Myocyte (in vitro differentiated cells): ENCODE measurements at regions not wholly inside any gene's neighbourhood (a gene's known extent, or its start where the extent isn't known, plus 50 kb on each side); places are given as distances from the start of the nearest gene placed in this dataset.
"Not testable (repeated sequence)": the region's sequence is repeated elsewhere in the genome, so short reads cannot be mapped to it uniquely, and the experiment has no call there.

Source experiments
- DNase-seq: peaks from one replicate; pipeline ENCODE4 v3.0.0-alpha.2; 2012; ENCODE audit warnings: low read depth

DNA sequence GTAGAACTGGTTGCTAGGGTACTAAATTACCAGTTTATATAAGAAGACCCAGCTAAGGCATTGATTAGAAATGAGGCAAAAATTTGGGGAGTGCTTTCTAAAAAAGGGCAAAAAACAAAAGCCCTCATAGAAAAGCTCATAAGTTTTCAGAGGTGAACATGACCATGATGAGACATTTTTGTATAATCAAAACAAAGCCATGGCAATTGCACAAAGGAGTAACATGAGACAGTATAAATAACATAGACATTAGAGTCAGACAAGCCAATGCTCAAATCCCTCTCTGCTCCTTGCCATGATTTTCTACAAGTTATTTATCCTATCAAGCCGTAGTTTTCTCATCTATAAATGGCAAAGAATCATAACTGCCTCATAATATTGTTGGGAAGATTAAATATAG lies 112.2 kb upstream of the ADTRP start:
- DNase-seq: no peak

DNA sequence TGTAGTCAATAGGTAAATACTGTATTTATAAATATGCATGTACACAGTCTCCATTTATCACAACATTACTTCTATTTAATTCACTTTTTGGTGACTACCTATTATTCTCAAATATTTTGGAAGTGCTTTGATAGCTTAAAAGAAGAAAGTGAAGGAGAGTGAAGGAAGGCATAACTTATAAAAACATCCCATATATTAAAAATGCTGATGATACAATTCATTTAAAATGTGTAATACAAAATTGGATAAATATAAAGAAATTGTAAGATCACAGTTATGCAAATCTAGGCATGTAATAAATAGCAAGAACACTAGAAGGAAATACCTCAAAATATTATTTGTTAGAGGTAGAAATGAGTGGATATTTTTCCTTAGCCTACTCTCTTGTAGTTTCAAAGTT lies 111.6 kb upstream of the ADTRP start:
- no peak for DNase-seq

- DNase-seq: no peak
Observed at GRCh38 chr6:11889572-11889971, 111.0 kb upstream of the ADTRP start.

- DNase-seq: no peak
Observed at GRCh38 chr6:11888727-11889126, 110.1 kb upstream of the ADTRP start.

DNA sequence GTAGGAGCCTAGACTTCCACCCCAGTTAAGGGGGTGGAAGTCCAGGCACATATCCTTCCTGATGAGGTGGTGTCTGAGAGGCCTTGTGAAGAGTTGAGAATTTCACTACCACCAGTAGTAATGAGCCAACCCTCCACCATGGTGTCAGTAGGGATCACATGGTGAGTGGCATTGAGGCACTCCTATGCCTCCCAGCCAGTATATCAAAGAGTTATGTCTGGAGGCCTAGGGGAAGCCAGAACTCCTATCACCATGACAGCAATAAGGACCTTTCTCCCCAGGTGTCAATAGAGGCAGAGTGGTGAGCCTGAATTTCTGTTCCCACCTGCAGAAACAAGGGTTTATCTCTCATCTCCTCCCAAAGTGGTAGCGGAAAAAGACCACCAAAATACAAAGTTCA lies 106.6 kb upstream of the ADTRP start:
- DNase-seq: no peak

- DNase-seq: not testable (repeated sequence)
Observed at GRCh38 chr6:11883471-11883870, 104.9 kb upstream of the ADTRP start.

GRCh38 chr6:11880156-11880555 lies 101.6 kb upstream of the ADTRP start:
- not testable (repeated sequence) for DNase-seq

DNA sequence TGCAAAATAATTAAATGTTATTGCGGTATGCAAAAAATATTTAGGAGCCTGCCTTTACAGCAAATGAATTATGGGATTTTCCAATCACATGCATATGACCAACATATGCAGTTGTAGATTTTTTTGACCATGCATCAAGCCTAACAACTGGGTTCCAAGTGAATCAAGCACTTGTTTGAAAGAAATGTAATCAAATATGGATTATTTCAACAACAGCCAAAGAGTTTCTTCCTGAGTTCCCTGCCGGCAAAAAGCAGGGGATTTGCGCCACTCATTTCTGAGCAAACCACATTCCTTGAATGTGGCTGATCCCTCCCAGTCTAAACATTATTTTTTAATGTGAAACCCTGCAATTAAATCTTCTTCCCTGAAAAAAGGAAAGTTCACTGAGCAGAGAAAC lies 100.1 kb upstream of the ADTRP start:
- no peak for DNase-seq

DNA sequence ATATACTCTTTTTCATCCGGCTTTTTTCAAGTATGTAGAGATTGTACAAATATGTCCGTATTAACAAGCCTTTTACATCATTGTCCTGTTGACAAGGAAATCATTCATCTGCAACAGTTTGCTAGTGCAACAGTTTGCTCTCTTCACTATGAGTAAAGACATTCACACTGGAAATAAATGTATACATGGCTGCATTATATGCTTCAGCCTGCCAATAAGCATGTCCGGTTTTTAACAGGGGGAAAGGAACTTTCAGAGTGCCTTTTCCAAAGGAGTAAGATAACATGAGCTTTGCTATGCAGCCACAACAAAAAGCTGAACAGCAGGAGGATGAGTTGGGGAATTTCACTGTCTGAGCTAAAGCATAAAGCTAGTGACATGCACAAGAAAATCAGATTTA lies 99.4 kb upstream of the ADTRP start:
- DNase-seq: no peak

DNA sequence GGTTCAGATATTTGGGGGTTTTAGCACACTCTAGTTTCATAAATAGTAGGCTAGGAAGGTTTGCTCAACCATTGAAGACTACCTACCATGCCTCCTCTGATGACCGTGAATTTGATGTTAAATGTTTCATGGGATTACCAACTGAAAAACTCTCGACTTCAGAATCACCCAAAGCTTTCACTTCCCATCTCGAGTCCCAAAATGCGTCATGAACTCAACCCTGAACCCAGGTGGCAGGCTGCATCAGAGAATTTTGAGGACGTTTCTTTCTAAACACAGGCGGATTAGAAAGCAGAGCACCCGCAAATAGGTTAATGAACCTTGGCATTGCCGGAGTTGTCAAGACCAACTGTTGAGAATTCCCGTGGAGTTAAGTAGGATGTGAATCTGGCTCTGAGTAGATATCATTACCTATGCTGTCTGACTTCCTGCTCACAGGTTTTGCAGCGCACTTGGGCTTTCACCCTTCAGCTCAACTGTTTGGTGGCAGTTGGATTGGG lies 98.4 kb upstream of the ADTRP start:
- DNase-seq: no peak

- DNase-seq: no peak
Observed at GRCh38 chr6:11875325-11876109, 96.9 kb upstream of the ADTRP start.

- DNase-seq: peak; percentile 50
Observed at GRCh38 chr6:11869672-11870340, 91.2 kb upstream of the ADTRP start.

DNA sequence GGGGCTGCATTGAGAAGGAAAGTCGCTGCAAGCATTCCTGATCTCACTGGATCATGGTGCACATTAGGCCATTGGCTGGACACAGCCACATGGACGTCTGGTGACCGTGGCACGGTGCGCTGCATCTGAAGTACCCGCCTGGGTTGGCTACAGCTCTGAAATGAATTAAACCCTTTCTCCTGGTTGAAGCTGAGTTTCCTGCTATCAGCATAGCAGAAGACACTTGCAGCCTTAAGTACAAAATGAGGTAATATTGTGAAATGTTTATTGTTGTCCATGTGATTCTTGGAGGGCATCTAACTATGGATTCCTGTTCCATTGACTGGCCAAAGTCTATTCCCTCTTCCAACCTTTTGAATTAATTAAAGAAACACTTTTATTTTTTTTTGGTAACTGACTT lies 89.8 kb upstream of the ADTRP start:
- DNase-seq: no peak

DNA sequence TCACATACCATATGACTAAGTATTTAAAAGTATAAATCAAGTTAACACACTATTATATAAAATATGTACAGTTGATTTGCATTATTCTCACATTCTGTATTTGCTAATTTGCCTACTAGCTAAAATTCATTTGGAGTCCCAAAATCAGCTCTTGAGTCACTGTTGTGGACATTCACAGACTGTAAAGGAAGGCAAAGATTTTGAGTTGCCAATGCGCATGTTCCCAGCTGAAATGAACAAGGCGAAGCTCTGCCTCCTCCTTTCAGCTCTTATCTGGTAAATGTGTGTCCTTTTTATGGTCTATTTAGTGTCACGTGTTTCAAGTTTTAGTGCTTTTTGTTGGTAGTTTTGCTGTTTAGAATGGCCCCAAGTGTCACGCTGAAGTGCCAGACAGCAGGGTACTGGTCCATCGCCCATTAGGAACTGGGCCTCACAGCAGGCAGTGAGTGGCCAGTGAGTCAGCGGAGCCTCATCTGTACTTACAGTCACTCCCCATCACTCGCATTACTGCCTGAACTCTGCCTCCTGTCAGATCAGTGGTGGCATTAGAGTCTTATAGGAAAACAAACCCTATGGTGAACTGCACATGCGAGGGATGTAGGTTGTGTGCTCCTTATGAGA lies 87.2 kb upstream of the ADTRP start:
- no peak for DNase-seq

DNA sequence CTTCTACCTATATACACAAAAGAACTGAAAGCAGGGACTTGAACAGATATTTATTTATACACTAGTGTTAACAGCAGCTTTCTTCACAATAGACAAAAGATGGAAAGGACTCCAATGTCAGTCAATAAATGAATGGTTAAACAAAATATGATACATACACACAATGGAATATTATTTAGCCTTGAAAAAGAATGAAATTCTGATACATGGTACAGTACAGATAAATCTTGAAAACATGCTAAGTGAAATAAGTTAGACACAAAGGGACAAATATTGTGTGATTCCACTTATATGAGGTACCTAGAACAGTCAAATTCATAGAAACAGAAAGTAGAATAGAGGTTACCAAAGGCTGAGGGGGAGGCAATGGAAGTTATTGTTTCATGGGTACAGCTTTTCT lies 79.8 kb upstream of the ADTRP start:
- DNase-seq: no peak

GRCh38 chr6:11855743-11856142 lies 77.1 kb upstream of the ADTRP start:
- DNase-seq: no peak

- DNase-seq: peak; percentile 55
Observed at GRCh38 chr6:11854408-11855165, 76.0 kb upstream of the ADTRP start.

- no peak for DNase-seq
Observed at GRCh38 chr6:11853678-11854407, 75.2 kb upstream of the ADTRP start.

DNA sequence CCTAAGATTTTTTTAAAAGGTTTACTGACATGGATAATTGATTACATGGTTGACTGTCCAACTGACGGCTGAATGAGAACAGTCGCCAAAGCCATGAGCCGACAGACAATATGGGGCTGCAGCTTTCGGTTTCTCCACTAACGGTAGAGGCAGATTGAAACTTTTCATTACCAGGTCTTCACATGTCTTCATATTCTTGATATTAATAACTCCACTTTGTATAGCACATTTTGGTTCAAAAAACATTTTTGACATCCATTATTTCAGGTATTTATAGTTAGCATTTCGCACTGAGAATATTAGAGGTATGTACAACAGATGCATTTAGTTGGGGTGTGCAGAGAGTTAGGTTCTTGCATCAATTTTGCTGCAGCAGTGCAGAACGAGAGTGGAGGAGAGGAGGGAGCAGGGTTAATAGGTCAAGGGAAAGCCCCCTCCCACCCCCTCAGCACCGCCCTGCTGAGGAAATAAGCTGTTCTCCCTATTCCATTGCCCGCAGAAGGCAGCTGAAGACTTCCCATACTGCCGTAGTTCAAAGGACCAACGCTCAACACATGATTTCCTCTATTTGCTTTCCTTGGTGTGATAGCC lies 73.6 kb upstream of the ADTRP start:
- DNase-seq: no peak

DNA sequence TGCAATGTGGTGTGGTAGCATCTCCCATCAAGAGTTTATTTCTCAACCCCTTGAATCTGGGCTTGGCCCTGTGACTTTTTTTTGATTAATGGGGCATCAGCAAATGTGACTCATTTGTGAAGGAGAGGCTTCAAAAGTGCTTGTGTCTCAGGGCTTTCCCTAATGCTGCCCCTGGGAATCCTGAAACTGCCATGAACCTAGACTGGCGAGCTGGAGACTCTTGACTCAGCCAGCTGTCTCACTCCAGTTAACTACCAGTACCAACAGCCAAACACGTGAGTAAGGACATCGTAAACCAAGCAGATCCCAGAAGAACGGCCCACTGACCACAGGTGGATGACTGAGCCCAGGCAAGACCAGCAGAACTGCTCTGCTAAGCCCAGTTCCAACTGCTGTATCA lies 72.8 kb upstream of the ADTRP start:
- DNase-seq: peak; percentile 86
